ENCODE measurements at regions not wholly inside any gene's neighbourhood (a gene's known extent, or its start where the extent isn't known, plus 50 kb on each side); places are given as distances from the start of the nearest gene placed in this dataset.
A peak's percentile ranks its signal among the peaks of the same experiment; 100 is the strongest.

DNA sequence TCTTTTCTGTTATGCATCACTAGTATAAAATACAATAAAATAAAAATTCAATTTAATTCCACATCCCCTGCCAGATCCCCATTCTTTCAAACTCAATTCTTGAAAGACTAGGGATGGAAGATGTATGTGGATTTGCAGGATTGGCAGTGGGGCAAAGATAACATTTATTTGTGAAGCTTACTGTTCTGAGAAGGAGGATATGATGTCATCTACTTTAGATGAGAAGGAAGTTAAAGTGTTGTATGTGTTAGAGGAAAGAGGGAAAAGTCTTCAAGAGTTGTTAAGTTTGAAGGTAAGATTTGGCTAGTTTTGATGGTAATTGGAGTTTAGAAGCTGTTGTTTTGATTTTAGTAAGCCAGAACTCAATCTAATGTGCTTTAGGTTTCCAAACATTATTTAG is 845.1 kb upstream of the NR2F2 start:
- Histone ChIP-seq H3K4me1 (no peaks in the 10 kb centered on the region), H3K27me3 (no peaks in the 10 kb centered on the region), H3K4me3 (no peak overlapping the region), H3K36me3 (no peaks in the 10 kb centered on the region), H3K27ac (no peak overlapping the region), H3K9me3 (peaks cover 0 to 4% (median 0%) of the 10 kb centered on the region in 4 donors)
- TF ChIP-seq POLR2AphosphoS5 (IDR thresholded peaks at IDR 0.05), result no peak
- TF ChIP-seq POLR2A (IDR thresholded peaks at IDR 0.05), result no peak
- intact Hi-C loops (cut with DNase I), result no loop called here
- DNase-seq, result no peak

DNA sequence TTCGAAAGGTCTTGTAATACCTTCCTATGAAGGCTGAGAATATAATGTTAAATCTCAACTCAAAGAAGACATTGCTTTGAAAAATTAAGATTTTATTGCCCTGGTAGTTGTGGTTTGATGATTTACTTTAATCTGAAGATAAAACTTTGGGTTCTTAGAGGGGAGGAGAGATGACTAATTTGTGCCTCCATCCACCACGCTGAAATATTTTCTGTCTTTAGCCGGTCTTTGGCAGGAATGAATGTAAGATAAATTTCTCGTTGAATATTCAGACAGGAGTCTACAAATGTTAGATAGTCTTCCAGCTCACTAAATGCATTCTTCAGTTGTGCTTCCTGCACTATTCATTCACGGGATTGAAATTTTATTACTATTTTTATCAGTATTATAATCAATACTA is 844.3 kb upstream of the NR2F2 start:
- intact Hi-C loops (cut with DNase I), result no loop called here
- H3K27me3 ChIP-seq, result no peaks in the 10 kb centered on the region
- peaks cover 0 to 4% (median 0%) of the 10 kb centered on the region in 4 donors for H3K9me3 ChIP-seq
- 82 to 89% methylated on average over 5 of the region's 5 CpGs for WGBS, 2 donors
- H3K4me3 ChIP-seq, result no peak overlapping the region
- DNase-seq, result no peak
- no peaks in the 10 kb centered on the region for H3K36me3 ChIP-seq
- TF ChIP-seq, protein P1, sequence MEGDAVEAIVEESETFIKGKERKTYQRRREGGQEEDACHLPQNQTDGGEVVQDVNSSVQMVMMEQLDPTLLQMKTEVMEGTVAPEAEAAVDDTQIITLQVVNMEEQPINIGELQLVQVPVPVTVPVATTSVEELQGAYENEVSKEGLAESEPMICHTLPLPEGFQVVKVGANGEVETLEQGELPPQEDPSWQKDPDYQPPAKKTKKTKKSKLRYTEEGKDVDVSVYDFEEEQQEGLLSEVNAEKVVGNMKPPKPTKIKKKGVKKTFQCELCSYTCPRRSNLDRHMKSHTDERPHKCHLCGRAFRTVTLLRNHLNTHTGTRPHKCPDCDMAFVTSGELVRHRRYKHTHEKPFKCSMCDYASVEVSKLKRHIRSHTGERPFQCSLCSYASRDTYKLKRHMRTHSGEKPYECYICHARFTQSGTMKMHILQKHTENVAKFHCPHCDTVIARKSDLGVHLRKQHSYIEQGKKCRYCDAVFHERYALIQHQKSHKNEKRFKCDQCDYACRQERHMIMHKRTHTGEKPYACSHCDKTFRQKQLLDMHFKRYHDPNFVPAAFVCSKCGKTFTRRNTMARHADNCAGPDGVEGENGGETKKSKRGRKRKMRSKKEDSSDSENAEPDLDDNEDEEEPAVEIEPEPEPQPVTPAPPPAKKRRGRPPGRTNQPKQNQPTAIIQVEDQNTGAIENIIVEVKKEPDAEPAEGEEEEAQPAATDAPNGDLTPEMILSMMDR (IDR thresholded peaks at IDR 0.05), result no peak
- TF ChIP-seq POLR2AphosphoS5 (IDR thresholded peaks at IDR 0.05), result no peak
- no peak overlapping the region for H3K27ac ChIP-seq
- no peaks in the 10 kb centered on the region for H3K4me1 ChIP-seq

DNA sequence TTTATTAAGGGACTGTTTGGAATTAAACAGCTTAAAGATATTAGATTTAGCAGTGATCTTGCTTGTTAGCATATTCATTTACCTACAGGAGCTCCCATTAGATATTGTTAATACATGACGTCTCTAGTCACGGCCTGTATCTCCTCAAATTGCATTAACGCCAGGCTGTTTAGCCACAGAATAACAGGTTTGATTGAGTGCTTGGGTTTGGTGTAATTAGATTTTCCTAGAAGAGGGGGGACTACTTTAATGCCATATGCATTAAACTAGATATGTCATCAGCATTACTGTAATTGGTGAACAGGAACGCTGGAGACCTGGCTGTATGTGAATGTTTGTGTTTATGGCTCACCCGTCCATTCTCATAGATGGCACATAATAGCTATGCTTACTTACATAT is 841.4 kb upstream of the NR2F2 start:
- TF ChIP-seq POLR2AphosphoS5 (IDR thresholded peaks at IDR 0.05) (no peak), EP300 (IDR thresholded peaks at IDR 0.05) (no peak), POLR2A (IDR thresholded peaks at IDR 0.05) (no peak)
- TF ChIP-seq, protein P1 (IDR thresholded peaks at IDR 0.05), result no peak
- no peak for DNase-seq
- Histone ChIP-seq H3K27me3 (no peaks in the 10 kb centered on the region), H3K27ac (no peak overlapping the region), H3K36me3 (no peaks in the 10 kb centered on the region), H3K4me3 (no peak overlapping the region), H3K4me1 (no peaks in the 10 kb centered on the region), H3K9me3 (peaks cover 0 to 4% (median 0%) of the 10 kb centered on the region in 4 donors)
- WGBS, 2 donors, result 90 to 94% methylated on average over 5 of the region's 5 CpGs
- intact Hi-C loops (cut with DNase I), result no loop called here

DNA sequence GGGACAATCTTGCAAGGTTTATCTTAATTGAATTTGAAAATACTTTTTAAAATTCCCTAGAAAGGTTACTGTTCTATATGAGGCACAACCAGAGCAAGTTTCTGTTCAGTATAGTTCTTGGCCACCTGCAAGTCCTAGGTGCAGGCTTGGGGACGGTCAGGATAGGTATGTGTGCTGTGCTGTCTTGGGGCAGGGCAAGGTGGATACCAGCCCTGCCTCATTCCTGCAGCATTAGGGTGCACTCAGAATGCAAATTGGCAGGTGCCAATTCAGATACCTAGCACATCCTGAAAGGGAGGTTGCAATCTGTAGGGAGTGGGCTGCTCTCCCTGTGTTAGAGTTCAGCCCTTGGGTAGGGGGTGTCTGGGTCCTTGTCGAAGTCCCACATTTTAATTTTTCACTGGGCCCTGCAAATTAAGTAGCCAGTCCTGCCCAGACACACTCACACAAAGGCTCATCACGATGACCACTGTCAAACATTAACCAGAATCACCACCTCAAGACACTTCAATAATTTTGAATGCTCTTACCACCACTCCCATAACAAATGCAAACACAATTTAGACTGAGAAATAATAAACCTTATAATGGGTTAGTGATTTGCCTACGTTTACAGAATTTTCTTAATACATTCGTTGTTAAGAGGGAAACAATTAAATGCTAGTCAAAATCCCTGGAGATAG is 838.0 kb upstream of the NR2F2 start:
- Histone ChIP-seq H3K4me1 (peaks cover 0 to 8% (median 2%) of the 10 kb centered on the region in 4 donors), H3K27me3 (no peaks in the 10 kb centered on the region), H3K4me3 (no peak overlapping the region), H3K9me3 (no peaks in the 10 kb centered on the region), H3K27ac (no peak overlapping the region), H3K36me3 (no peaks in the 10 kb centered on the region)
- 20 to 69% methylated on average over 5 of the region's 5 CpGs for WGBS, 2 donors
- DNase-seq, result no peak
- no peak for TF ChIP-seq EP300 (IDR thresholded peaks at IDR 0.05)
- no peak for TF ChIP-seq POLR2AphosphoS5 (IDR thresholded peaks at IDR 0.05)
- TF ChIP-seq, protein P1 (IDR thresholded peaks at IDR 0.05), result no peak
- TF ChIP-seq POLR2A (IDR thresholded peaks at IDR 0.05), result no peak
- intact Hi-C loops (cut with DNase I), result no loop called here

DNA sequence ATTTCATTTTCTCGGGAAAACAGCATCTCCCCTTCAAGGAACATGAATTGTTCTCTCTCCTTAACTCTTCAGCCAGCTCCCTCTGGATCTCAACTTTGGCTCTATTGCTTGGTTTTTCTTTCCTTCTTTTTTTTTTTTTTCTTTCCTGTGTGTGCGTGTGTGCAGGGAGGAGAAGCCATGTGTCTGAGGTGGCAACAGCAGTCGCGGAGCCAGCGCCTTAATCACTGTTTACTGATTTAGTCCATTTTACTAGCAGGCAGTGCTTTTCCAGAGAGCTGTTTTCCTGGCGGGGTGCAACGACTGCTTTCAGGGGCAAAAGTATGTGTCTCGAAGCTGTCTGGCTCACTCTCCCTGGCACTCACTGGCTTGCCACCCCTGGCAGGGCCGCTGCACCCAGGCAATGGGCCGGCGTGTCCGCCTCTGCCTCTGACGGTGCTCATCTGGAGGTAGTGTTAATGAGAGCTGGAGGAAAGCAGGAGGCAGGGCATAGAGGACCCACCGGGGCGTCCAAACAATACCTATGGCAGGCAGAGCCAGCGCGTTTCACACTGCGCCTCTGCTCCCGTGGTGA is 835.4 kb upstream of the NR2F2 start:
- Histone ChIP-seq H3K4me3 (peak overlapping the region in 2 of 4 donors; percentile 13 to 19), H3K36me3 (no peaks in the 10 kb centered on the region), H3K4me1 (peaks cover 0 to 8% (median 2%) of the 10 kb centered on the region in 4 donors), H3K27ac (peak overlapping the region in 1 of 4 donors; percentile 35), H3K27me3 (no peaks in the 10 kb centered on the region), H3K9me3 (no peaks in the 10 kb centered on the region)
- 48 to 51% methylated on average over 19 of the region's 19 CpGs for WGBS, 2 donors
- intact Hi-C loops (cut with DNase I), result no loop called here
- DNase-seq, result no peak
- TF ChIP-seq EP300 (IDR thresholded peaks at IDR 0.05) (no peak), POLR2A (IDR thresholded peaks at IDR 0.05) (no peak), POLR2AphosphoS5 (IDR thresholded peaks at IDR 0.05) (no peak)
- TF ChIP-seq, protein P1 (IDR thresholded peaks at IDR 0.05), result no peak
